ENCODE measurements at regions not wholly inside any gene's neighbourhood (a gene's known extent, or its start where the extent isn't known, plus 50 kb on each side); places are given as distances from the start of the nearest gene placed in this dataset.
"Not testable (repeated sequence)": the region's sequence is repeated elsewhere in the genome, so short reads cannot be mapped to it uniquely, and the experiment has no call there.

- TF ChIP-seq CTCF (conservative IDR thresholded peaks at IDR 0.05; ENCODE audit: low read length) = peak; percentile 75
- not testable (repeated sequence) for TF ChIP-seq EZH2phosphoT487 (IDR thresholded peaks at IDR 0.05; ENCODE audit: borderline replicate concordance, low read depth, low read length)
These were observed 287.1 kb downstream of the SPATA31A6 start for GRCh38 chr9:42470577-42470976.

Data from OCI-LY7 (cell line).